Liver (tissue), 3 donors: ENCODE measurements at regions not wholly inside any gene's neighbourhood (a gene's known extent, or its start where the extent isn't known, plus 50 kb on each side); places are given as distances from the start of the nearest gene placed in this dataset.

Experiments
- CTCF ChIP-seq: fragments of 150-350 bp; IDR thresholded peaks from 2 replicates; pipeline ENCODE4 v1.5.1; 2017; ENCODE audit warnings: improper control_type of control experiment, low read depth, low read length; ENCODE audit not compliant: missing input control
- FOXA1 ChIP-seq: IDR thresholded peaks from 2 replicates; pipeline ENCODE4 v1.6.1; 2016; ENCODE audit warnings: antibody characterized with exemption
- GABPA ChIP-seq, 2 donors: IDR thresholded peaks in 1 of 2; conservative IDR thresholded peaks in 1 of 2; 2 replicates each; pipeline ENCODE4 v1.6.1; 2016; ENCODE audit warnings: antibody characterized with exemption in 2 of 2, mild to moderate bottlenecking in 1 of 2, moderate library complexity in 1 of 2
- RAD21 ChIP-seq, 2 donors: IDR thresholded peaks; 2 replicates each; pipeline ENCODE4 v1.6.1; 2016; ENCODE audit warnings: antibody characterized with exemption in 2 of 2, mild to moderate bottlenecking in 2 of 2
- RXRA ChIP-seq, 2 donors: IDR thresholded peaks; 2 replicates each; pipeline ENCODE4 v1.6.1; 2017 to 2018; ENCODE audit warnings: antibody characterized with exemption in 2 of 2, mild to moderate bottlenecking in 1 of 2
- TAF1 ChIP-seq: conservative IDR thresholded peaks from 2 replicates; pipeline ENCODE4 v1.6.1; 2016; ENCODE audit warnings: antibody characterized with exemption, mild to moderate bottlenecking
- YY1 ChIP-seq: IDR thresholded peaks from 2 replicates; pipeline ENCODE4 v1.6.1; 2016; ENCODE audit warnings: antibody characterized with exemption, mild to moderate bottlenecking
- ZBTB33 ChIP-seq: IDR thresholded peaks from 2 replicates; pipeline ENCODE4 v1.6.1; 2016; ENCODE audit warnings: antibody characterized with exemption
- donor health status: healthy.
- donor health status: healthy.

GRCh38 chr4:116015549-116015948 lies 902.1 kb upstream of the NDST4 start:
- no peak for TF ChIP-seq CTCF
- no peak for TF ChIP-seq GABPA (IDR thresholded peaks at IDR 0.05 in 1 of 2, conservative IDR thresholded peaks at IDR 0.05 in 1 of 2)
- TF ChIP-seq ZBTB33: no peak
- no peak for TF ChIP-seq TAF1
- TF ChIP-seq FOXA1: no peak
- no peak for TF ChIP-seq RXRA (IDR thresholded peaks at IDR 0.05)
- TF ChIP-seq YY1: no peak
- TF ChIP-seq RAD21 (IDR thresholded peaks at IDR 0.05): no peak
